ENCODE measurements at regions not wholly inside any gene's neighbourhood (a gene's known extent, or its start where the extent isn't known, plus 50 kb on each side); places are given as distances from the start of the nearest gene placed in this dataset.

DNA sequence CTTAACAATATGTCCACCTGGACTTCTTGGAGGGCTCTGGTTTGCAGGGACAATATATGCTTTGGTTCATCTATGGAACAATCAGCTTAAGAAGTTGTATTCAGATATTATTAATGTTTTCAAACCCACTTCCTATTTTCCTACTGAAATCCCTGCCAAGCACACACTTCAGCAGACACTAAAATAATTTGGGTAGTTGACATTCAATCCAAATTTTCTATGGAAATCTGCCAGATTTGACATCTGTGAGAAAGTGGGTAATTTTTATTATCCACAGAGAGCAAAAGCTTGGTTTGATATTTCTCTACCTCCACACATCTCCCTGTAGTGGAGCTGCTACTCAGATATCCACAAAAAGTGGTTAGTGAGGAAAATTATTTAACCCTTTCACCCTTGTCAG is 378.8 kb upstream of the SOX5 start:
- Histone ChIP-seq H3K79me2 (ENCODE audit: insufficient read depth, low read length) (no peaks in the 10 kb centered on the region), H2AFZ (ENCODE audit: low read length) (no peak overlapping the region), H3K36me3 (ENCODE audit: insufficient read depth, low read length) (no peaks in the 10 kb centered on the region), H4K20me1 (ENCODE audit: insufficient read depth, low read length) (no peaks in the 10 kb centered on the region), H3K4me3 (ENCODE audit: insufficient read depth, low read length) (no peak overlapping the region), H3K27me3 (ENCODE audit: insufficient read depth, low read length) (no peaks in the 10 kb centered on the region), H3K27ac (ENCODE audit: low read depth, low read length) (no peak overlapping the region), H3K9me3 (ENCODE audit: low read depth, low read length) (no peaks in the 10 kb centered on the region), H3K4me2 (ENCODE audit: insufficient read depth, low read length) (no peak overlapping the region), H3K4me1 (ENCODE audit: insufficient read depth, low read length) (no peaks in the 10 kb centered on the region)
- DNase-seq (ENCODE audit: insufficient read length, low spot score, missing footprints), result peak; percentile 39
- TF ChIP-seq CTCF (IDR thresholded peaks at IDR 0.05; ENCODE audit: extremely low read depth, low read depth, low read length), result no peak

DNA sequence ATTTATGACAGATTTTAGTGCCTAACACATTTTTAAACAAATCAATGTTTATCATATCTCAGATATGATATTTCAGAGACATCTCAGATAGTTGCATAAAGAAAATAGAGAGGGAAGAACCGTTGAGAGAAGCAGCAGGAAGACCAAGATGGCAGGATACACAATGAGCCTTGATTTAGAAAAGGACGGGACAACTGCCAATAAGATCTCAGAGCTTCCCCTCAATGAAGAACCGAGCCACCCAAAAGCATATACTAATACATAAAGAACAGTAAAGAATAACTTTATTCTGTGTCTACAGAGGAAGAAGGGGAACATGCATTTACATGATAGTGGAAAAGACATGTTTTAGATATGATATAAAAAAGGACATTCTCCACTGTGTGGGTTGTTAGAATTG is 375.9 kb upstream of the SOX5 start:
- Histone ChIP-seq H3K79me2 (ENCODE audit: insufficient read depth, low read length) (no peaks in the 10 kb centered on the region), H3K4me3 (ENCODE audit: insufficient read depth, low read length) (no peak overlapping the region), H3K4me1 (ENCODE audit: insufficient read depth, low read length) (no peaks in the 10 kb centered on the region), H3K9me3 (ENCODE audit: low read depth, low read length) (no peaks in the 10 kb centered on the region), H2AFZ (ENCODE audit: low read length) (no peak overlapping the region), H3K27ac (ENCODE audit: low read depth, low read length) (no peak overlapping the region), H3K27me3 (ENCODE audit: insufficient read depth, low read length) (no peaks in the 10 kb centered on the region), H4K20me1 (ENCODE audit: insufficient read depth, low read length) (no peaks in the 10 kb centered on the region), H3K4me2 (ENCODE audit: insufficient read depth, low read length) (no peak overlapping the region), H3K36me3 (ENCODE audit: insufficient read depth, low read length) (no peaks in the 10 kb centered on the region)
- TF ChIP-seq CTCF (IDR thresholded peaks at IDR 0.05; ENCODE audit: extremely low read depth, low read depth, low read length), result no peak
- DNase-seq (ENCODE audit: insufficient read length, low spot score, missing footprints), result no peak

DNA sequence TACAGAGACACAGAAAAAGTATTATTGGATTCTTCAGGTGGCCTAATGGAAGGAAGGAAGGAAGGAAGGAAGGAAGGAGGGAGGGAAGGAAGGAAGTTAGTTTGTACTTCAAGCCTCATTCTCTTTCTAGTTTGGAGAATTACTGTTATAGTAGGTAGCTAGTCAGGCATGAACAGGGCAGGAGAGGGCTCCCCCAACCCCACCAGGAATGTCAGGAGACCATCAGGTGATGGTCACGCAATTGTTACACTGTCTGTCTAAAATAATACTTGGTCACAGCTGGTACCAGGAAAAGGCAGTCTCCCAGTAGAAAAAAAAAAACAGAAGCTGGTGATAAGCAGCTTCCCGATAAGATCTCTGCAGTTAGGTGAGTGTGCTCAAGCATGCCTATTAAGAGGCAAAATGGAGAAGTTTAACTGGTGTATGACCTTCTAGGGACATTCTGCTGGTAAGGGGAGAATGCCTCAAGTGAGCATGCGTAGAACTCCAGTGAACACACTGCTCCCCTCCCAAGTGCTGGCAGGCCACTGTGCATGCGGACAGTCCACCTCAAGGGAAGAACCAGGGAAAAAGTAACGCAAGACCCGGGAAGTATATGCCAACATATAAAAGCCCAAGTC is 358.4 kb upstream of the SOX5 start:
- DNase-seq (ENCODE audit: insufficient read length, low spot score, missing footprints), result peak; percentile 18
- Histone ChIP-seq H3K9me3 (ENCODE audit: low read depth, low read length) (no peaks in the 10 kb centered on the region), H2AFZ (ENCODE audit: low read length) (no peak overlapping the region), H4K20me1 (ENCODE audit: insufficient read depth, low read length) (no peaks in the 10 kb centered on the region), H3K4me3 (ENCODE audit: insufficient read depth, low read length) (no peak overlapping the region), H3K4me1 (ENCODE audit: insufficient read depth, low read length) (no peaks in the 10 kb centered on the region), H3K36me3 (ENCODE audit: insufficient read depth, low read length) (no peaks in the 10 kb centered on the region), H3K27ac (ENCODE audit: low read depth, low read length) (no peak overlapping the region), H3K79me2 (ENCODE audit: insufficient read depth, low read length) (no peaks in the 10 kb centered on the region), H3K27me3 (ENCODE audit: insufficient read depth, low read length) (no peaks in the 10 kb centered on the region), H3K4me2 (ENCODE audit: insufficient read depth, low read length) (no peak overlapping the region)
- TF ChIP-seq CTCF (IDR thresholded peaks at IDR 0.05; ENCODE audit: extremely low read depth, low read depth, low read length), result no peak

DNA sequence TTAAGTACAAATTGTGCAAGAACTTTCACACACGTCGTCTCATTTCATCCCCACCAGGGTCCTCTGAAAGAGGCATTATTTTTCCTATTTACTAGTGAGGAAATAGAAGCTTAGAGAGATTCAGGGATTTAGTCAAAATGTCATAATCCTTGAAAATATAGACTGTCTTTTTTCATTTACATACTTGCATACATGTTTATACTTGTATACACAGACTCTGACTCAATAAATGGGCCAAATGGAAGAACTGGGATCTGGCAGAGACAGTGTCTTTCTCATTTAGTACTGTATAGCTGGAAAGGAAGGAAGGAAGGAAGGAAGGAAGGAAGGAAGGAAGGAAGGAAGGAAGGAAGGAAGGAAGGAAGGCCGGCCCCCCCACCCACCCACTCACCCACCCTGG is 357.7 kb upstream of the SOX5 start:
- no peak overlapping the region for H3K27ac ChIP-seq (ENCODE audit: low read depth, low read length)
- no peak for TF ChIP-seq CTCF (IDR thresholded peaks at IDR 0.05; ENCODE audit: extremely low read depth, low read depth, low read length)
- no peaks in the 10 kb centered on the region for H3K4me1 ChIP-seq (ENCODE audit: insufficient read depth, low read length)
- H3K4me3 ChIP-seq (ENCODE audit: insufficient read depth, low read length), result no peak overlapping the region
- no peaks in the 10 kb centered on the region for H4K20me1 ChIP-seq (ENCODE audit: insufficient read depth, low read length)
- H3K36me3 ChIP-seq (ENCODE audit: insufficient read depth, low read length), result no peaks in the 10 kb centered on the region
- H3K79me2 ChIP-seq (ENCODE audit: insufficient read depth, low read length), result no peaks in the 10 kb centered on the region
- DNase-seq (ENCODE audit: insufficient read length, low spot score, missing footprints), result no peak
- no peaks in the 10 kb centered on the region for H3K9me3 ChIP-seq (ENCODE audit: low read depth, low read length)
- H2AFZ ChIP-seq (ENCODE audit: low read length), result no peak overlapping the region
- no peak overlapping the region for H3K4me2 ChIP-seq (ENCODE audit: insufficient read depth, low read length)
- H3K27me3 ChIP-seq (ENCODE audit: insufficient read depth, low read length), result no peaks in the 10 kb centered on the region
